Amygdala (tissue), 56 donors: ENCODE measurements at regions not wholly inside any gene's neighbourhood (a gene's known extent, or its start where the extent isn't known, plus 50 kb on each side); places are given as distances from the start of the nearest gene placed in this dataset.

Experiments used
- DNase-seq, 56 donors: peaks; one replicate each; lab custom pipeline; 2025; lab: John Stamatoyannopoulos, UW

GRCh38 chr1:115183158-115183557 is 93.9 kb upstream of the TSPAN2 start:
- no peak for DNase-seq

GRCh38 chr1:115182012-115182715 is 92.9 kb upstream of the TSPAN2 start:
- no peak for DNase-seq

- no peak for DNase-seq
Observed at GRCh38 chr1:115181231-115181630, 91.9 kb upstream of the TSPAN2 start.

DNA sequence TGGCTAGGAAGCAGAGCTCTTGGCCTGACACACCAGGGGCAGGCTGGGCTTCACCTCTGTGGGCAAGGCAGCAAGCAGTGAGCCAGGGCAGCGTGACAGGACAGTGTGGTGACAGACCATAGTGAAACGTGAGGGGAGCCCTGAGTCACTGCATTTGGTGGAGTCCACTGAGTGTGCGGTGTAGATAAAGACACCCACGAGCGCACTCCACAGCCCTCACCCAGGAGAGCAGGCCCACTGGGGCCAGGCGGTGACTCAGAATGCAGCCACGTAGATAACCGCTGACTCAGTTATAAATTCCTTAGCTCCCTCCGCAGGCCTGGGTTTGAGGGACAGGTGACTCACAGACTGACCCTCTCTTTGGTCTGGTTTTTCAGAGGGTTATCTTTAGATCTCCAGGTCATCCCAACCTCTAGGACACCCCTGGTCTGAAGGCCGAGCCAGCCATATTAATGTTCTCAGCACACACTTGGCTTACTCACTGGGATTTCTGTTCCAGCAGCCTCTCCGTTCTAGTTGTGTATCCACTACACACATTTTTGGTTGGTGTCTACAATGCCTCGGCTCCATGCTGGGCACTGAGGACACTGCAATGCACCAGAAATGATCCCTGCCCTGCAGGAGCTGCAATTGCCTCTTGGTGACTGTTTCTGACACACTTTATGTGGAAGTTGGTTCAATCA is 90.2 kb upstream of the TSPAN2 start:
- DNase-seq: no peak

DNA sequence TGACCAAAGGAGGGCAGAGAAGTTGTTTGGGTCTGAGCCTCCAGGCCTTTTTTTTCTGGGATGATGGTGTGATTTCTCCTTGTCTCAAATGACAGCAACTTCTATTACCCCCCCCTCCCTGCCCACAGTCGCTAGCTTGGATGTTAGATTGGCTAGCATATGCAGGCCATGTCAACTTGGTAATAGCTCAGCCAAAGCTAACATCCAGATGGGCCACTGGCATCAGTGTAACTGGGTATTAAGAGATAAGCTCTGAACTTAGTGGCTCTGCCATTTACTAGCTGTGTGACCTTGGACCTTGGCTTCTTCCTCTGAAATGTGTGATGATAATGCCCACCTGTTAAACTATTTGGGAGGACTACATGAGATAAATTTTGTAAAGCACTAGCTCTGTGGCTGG is 86.9 kb upstream of the TSPAN2 start:
- no peak for DNase-seq

- no peak for DNase-seq
Observed at GRCh38 chr1:115175596-115175995, 86.3 kb upstream of the TSPAN2 start.

DNA sequence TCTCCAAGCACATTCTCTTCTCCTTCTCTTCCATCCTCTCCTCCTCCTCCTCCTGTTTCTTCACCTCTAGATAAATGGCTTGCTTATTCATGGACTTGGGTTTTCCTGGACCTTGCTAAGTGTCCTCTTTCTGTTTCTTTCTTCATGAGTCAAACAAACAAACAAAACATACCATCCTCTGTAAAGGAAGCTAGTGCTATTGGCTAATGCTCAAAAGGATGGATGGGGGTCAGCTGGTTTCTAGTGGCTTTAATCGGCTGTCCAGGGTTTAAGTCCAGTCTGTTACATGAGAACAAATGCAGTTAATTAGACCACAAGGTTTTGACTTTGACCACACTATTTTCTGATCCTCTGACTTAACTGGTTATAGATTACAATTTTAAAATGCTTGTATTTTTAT is 83.8 kb upstream of the TSPAN2 start:
- DNase-seq: no peak

GRCh38 chr1:115172270-115172669 is 83.0 kb upstream of the TSPAN2 start:
- DNase-seq: no peak

GRCh38 chr1:115170961-115171392 is 81.7 kb upstream of the TSPAN2 start:
- DNase-seq: no peak

GRCh38 chr1:115170377-115170776 is 81.1 kb upstream of the TSPAN2 start:
- DNase-seq: no peak

DNA sequence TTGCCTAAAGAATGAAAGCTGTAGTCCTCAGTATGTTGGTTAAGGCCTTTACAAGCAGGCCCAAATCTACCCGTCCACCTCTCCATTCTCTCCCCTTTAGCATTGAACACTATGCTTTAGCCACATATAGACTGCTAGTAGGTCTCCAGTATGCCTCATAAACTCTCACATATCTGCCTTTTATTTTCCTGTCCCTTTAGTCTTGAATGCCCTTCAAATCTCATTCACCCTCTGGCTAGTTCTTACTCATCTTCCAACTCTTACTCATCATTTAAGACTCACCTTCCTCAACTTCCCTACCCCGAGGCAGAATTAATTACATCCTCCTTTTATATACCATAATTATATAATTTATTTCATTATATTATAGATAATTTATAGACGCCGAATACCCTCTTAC is 78.7 kb upstream of the TSPAN2 start:
- DNase-seq: no peak

DNA sequence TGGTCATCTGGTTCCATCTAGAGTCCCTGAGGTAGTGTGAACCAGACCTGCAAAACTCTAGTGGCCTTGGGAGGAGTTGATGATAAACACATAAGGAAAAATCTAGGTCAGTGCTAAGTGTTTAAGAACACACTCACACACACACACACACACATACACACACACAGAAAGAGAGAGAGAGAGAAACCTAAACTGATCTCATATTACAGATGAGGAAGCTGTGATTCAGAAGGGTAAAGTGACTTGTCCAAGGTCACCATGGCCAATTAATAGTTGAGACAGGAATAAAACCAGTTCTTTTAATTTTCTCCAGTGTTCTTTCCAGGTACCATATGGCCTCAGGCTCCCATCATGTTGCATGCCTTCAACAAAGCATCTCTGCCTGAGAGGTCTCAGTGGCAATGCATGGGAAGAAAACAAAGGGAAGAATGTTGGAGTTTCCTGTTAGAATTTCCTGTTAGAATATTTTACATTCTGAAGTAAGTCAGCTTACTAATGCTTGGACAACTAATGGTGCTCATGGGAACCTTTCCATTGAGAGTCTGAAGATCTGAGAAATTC is 77.3 kb upstream of the TSPAN2 start:
- DNase-seq: no peak

DNA sequence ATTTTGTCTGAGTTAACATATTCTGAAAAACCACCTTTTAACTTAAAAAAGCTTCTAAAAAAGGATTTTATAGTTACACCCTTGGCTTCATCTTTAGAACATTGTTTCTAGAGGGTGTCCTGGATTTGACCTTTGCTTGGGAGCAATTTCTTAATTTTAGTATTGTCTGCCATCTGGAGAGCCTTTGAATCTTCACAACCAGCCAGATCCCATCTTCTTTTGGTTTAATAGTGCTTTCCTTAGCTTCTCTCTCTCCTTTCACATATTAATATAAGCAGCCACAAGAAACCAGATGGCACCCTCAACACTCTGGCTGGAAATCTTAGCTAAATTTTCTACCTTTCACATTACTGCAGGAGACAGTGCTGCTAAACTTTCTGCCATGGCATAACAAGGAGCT is 76.5 kb upstream of the TSPAN2 start:
- no peak for DNase-seq

- DNase-seq: no peak
Observed at GRCh38 chr1:115164940-115165705, 75.8 kb upstream of the TSPAN2 start.

GRCh38 chr1:115164484-115164883 is 75.2 kb upstream of the TSPAN2 start:
- DNase-seq: no peak

DNA sequence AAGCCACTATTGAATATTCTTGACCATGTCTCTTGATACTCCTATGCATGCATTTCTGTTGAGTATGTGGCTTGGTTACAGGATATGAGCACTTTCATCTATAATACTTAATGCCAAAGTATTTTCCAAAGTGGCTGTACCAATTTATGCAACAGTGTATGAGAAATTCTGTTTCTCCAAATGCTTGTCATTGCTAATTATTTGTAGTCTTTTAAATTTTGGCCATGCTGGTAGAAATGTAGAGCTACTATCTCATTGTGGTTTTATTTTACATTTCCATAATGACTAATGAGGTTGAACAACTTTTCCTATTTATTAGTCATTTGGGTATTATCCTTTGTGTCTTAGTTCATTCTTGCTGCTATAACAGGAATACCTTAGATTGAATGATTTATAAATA is 71.4 kb upstream of the TSPAN2 start:
- DNase-seq: no peak

DNA sequence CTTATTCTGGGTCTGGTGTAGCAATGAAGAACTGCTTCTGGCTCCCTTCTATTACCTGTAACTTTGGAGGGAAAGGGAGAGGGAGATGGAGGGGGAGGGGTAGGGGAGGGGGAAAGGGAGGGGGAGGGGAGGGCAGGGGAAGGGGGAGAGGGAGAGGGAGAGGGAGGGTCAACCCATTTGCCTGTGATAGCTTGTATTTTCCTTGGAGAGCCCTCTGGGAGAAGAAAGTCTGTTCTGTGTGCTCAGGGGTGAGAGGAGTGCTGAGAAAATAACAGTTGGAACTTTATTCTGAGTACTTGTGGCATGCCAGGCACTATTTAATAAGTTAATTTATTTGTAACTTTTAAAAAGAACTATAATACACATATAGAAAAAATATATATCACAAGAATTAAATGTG is 70.7 kb upstream of the TSPAN2 start:
- DNase-seq: no peak

GRCh38 chr1:115158181-115158580 is 68.9 kb upstream of the TSPAN2 start:
- no peak for DNase-seq

DNA sequence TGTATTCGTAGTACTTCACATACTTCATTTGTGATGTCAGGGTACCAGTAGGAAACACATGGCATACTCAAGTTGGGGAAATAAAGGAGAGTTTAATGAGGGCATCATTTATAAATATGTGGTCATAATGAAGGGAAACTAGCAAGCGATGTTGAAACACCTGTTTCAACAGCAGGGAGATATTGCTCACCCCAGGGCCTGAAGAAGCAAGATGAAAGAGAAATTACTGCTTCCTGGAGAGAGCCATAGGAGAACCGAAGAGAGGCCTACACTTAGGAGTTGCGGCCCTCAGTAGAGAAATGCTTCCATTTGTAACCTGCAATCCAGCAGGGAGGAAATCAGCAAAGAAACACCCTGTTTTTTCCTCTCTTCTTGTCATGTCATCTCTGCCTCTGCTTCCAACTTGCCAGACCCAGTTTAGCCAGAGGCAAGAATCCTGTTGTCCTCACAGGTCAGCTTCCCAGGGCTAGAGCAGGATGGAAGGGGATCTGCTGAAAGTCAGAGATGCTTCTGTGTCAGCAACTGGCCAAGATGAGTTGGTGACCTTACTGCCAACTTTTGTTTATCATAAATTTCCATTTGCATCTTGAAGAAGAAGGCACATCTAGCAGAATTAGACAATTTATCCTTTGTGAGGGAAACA is 67.6 kb upstream of the TSPAN2 start:
- no peak for DNase-seq

GRCh38 chr1:115153966-115154557 is 64.8 kb upstream of the TSPAN2 start:
- no peak for DNase-seq
